Upper lobe of right lung (tissue), 1 donor: ENCODE measurements at regions not wholly inside any gene's neighbourhood (a gene's known extent, or its start where the extent isn't known, plus 50 kb on each side); places are given as distances from the start of the nearest gene placed in this dataset.
"Not testable (repeated sequence)": the region's sequence is repeated elsewhere in the genome, so short reads cannot be mapped to it uniquely, and the experiment has no call there.

Experiments used
- ATAC-seq: fragments of 200-7000 bp; cut with Tn5 transposase; one replicate; pipeline ENCODE4 v1.9.1; 2020; ENCODE audit warnings: mild to moderate bottlenecking, moderate library complexity
- DNase-seq: peaks from one replicate; pipeline ENCODE4 v3.0.0-alpha.2; 2020
- H3K27ac ChIP-seq: fragments of 200-600 bp; one replicate; pipeline ENCODE4 v1.8.0; 2022
- H3K27me3 ChIP-seq: fragments of 200-600 bp; one replicate; pipeline ENCODE4 v1.8.0; 2022; ENCODE audit warnings: mild to moderate bottlenecking
- H3K36me3 ChIP-seq: fragments of 200-600 bp; one replicate; pipeline ENCODE4 v1.8.0; 2022
- H3K4me1 ChIP-seq: fragments of 200-600 bp; one replicate; pipeline ENCODE4 v1.8.0; 2022
- H3K4me3 ChIP-seq: fragments of 200-600 bp; one replicate; pipeline ENCODE4 v1.8.0; 2022; ENCODE audit warnings: mild to moderate bottlenecking
- H3K9me3 ChIP-seq: fragments of 200-600 bp; one replicate; pipeline ENCODE4 v1.8.0; 2022
- CTCF ChIP-seq: fragments of 200-600 bp; IDR thresholded peaks from one replicate; pipeline ENCODE4 v1.8.0; 2022; ENCODE audit warnings: antibody characterized with exemption
- intact Hi-C: fragments of 100-400 bp; cut with DNase I; formaldehyde crosslinking; loops from one replicate; pipeline ENCODE4 v1.11.0; 2022
- donor health status: DM: no; HTN: yes; CAD: no; lungs with severe emphysema.

- intact Hi-C loops, result no loop called here
- H3K9me3 ChIP-seq, result no peaks in the 10 kb centered on the region
- H3K36me3 ChIP-seq, result no peaks in the 10 kb centered on the region
- H3K27me3 ChIP-seq, result no peaks in the 10 kb centered on the region
- ATAC-seq, result no peak
- no peak for TF ChIP-seq CTCF
- H3K27ac ChIP-seq, result no peak overlapping the region
- no peak overlapping the region for H3K4me3 ChIP-seq
- no peak for DNase-seq
- H3K4me1 ChIP-seq, result peaks cover 10% of the 10 kb centered on the region
Measured at GRCh38 chr1:101115112-101115511, 89.5 kb upstream of the DPH5 start.

- H3K9me3 ChIP-seq, H3K27ac ChIP-seq, DNase-seq, H3K4me1 ChIP-seq, H3K4me3 ChIP-seq, H3K36me3 ChIP-seq, H3K27me3 ChIP-seq, ATAC-seq, intact Hi-C loops: not testable (repeated sequence)
Measured at GRCh38 chr1:101114128-101114527, 88.5 kb upstream of the DPH5 start.

- intact Hi-C loops, result no loop called here
- H3K4me1 ChIP-seq, result peaks cover 10% of the 10 kb centered on the region
- H3K27ac ChIP-seq, result peak overlapping the region; percentile 24
- no peaks in the 10 kb centered on the region for H3K36me3 ChIP-seq
- ATAC-seq (peak; percentile 79), DNase-seq (peak; percentile 62)
- no peaks in the 10 kb centered on the region for H3K9me3 ChIP-seq
- TF ChIP-seq CTCF, result no peak
- no peaks in the 10 kb centered on the region for H3K27me3 ChIP-seq
- H3K4me3 ChIP-seq, result no peak overlapping the region
Measured at GRCh38 chr1:101112051-101112780, 86.6 kb upstream of the DPH5 start.

- DNase-seq (no peak), ATAC-seq (no peak)
- Histone ChIP-seq H3K4me3 (no peak overlapping the region), H3K36me3 (no peaks in the 10 kb centered on the region), H3K27me3 (no peaks in the 10 kb centered on the region), H3K9me3 (no peaks in the 10 kb centered on the region), H3K27ac (peak overlapping the region; percentile 24), H3K4me1 (peaks cover 10% of the 10 kb centered on the region)
- TF ChIP-seq CTCF, result no peak
- intact Hi-C loops, result no loop called here
Measured at GRCh38 chr1:101111461-101111860, 85.9 kb upstream of the DPH5 start.

- no peak for TF ChIP-seq CTCF
- H3K36me3 ChIP-seq, result no peaks in the 10 kb centered on the region
- H3K9me3 ChIP-seq, result no peaks in the 10 kb centered on the region
- no peak overlapping the region for H3K27ac ChIP-seq
- peaks cover 10% of the 10 kb centered on the region for H3K4me1 ChIP-seq
- no peak for DNase-seq
- no peak for ATAC-seq
- no peaks in the 10 kb centered on the region for H3K27me3 ChIP-seq
- H3K4me3 ChIP-seq, result no peak overlapping the region
- intact Hi-C loops, result no loop called here
Measured at GRCh38 chr1:101109791-101110190, 84.2 kb upstream of the DPH5 start.

- Histone ChIP-seq H3K27me3 (no peaks in the 10 kb centered on the region), H3K36me3 (no peaks in the 10 kb centered on the region), H3K27ac (no peak overlapping the region), H3K4me3 (no peak overlapping the region), H3K9me3 (no peaks in the 10 kb centered on the region), H3K4me1 (peaks cover 10% of the 10 kb centered on the region)
- DNase-seq, result no peak
- ATAC-seq, result no peak
- intact Hi-C loops, result no loop called here
- TF ChIP-seq CTCF, result no peak
Measured at GRCh38 chr1:101108111-101108500, 82.5 kb upstream of the DPH5 start.
